ENCODE measurements at regions not wholly inside any gene's neighbourhood (a gene's known extent, or its start where the extent isn't known, plus 50 kb on each side); places are given as distances from the start of the nearest gene placed in this dataset.

GRCh38 chr4:156609421-156609820 lies 362.2 kb downstream of the PDGFC start:
- no peak for TF ChIP-seq EP300 (IDR thresholded peaks at IDR 0.05)
- TF ChIP-seq POLR2A (IDR thresholded peaks at IDR 0.05), result no peak

Data from gastroesophageal sphincter (tissue), 2 donors.